GM21786 (cell line): ENCODE measurements at regions not wholly inside any gene's neighbourhood (a gene's known extent, or its start where the extent isn't known, plus 50 kb on each side); places are given as distances from the start of the nearest gene placed in this dataset.

Experiments
- ATAC-seq: cut with Tn5 transposase; IDR thresholded peaks from one replicate; pipeline ENCODE4 v1.9.1; 2021; ENCODE audit not compliant: unreplicated experiment

DNA sequence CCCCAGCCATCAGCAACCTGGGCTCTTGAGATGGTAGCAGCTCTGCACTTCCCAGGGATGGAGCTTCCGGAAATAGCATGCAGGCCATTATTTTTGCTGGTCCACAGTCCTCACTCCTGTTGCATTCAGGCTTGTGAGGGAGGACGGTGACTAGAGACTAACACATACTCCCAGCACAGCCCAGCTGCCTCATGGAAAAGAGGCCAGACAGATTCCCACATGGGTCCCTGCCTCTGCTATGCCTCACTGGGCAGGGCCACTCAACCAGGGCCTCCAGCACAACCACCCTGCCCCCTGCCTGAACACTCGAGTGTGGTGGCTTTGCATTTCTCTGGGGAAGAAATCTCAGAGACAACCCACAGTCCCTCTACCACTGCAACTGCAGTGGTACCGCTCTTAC is 1195.1 kb downstream of the PCDH18 start:
- no peak for ATAC-seq

DNA sequence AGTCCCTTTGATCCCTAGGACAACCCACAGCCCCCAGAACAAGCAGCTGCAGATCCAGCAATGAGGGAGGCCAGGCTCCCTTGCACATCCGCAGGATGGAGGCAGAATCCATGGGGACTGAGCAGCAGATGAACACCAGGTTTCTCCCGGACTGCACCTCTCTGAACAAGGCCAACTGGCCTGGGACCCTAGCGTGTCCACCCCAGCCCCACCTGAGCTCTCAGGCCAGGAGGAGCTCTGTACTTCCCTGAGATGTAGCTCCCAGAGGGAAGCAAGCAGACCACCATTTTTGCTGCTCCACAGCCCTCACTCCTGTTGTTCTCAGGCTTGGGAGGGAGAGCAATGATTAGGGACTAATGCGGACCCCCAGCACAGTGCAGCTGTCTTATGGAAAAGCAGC is 1195.8 kb downstream of the PCDH18 start:
- no peak for ATAC-seq

DNA sequence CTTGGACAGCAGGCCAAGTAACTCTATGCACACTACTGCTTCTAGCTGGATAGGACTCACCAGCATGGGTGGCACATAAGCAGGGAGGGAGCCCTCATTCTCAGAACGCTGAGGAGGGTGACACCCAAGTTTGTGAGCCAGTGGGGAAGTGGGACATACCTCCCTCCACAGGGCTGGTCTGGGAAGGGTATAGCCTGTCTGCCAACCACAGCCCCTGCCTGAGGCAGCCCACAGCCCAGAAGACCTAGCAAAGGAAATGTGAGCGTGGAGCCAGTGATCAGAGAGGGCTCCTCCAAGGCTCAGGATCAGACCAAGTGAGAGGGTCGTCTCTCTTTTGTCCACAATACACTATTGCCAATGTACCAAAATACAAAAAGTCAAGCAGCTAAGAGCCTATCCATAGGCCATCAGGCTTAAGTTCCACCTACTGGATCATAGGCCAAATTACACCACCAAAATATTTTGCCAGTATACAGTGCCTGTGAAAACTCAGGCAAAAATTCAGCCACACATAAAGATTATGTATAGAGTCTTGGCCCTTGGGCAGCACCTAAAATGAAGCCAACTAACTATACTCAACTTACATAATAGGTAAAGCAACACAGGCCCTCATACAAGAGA is 1203.1 kb downstream of the PCDH18 start:
- no peak for ATAC-seq

DNA sequence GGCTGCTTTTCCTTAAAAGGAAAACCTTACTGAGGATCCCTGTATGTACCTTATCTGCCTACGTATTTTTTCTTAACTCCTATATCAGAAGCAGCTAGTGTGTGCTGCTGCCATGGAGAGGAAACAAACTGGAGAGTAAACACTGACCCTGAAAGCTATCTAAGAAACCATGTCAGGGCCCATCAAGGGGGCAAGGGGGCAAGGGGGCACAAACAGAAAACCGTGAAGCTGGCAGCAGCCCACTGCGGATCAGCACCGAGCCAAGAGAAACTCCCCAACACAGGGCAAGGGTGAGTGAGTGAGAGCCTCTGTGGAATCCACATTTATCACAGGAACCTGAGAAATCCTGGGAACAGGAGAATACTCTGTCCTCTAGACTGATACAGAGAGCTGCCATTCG is 1204.2 kb downstream of the PCDH18 start:
- ATAC-seq: no peak

DNA sequence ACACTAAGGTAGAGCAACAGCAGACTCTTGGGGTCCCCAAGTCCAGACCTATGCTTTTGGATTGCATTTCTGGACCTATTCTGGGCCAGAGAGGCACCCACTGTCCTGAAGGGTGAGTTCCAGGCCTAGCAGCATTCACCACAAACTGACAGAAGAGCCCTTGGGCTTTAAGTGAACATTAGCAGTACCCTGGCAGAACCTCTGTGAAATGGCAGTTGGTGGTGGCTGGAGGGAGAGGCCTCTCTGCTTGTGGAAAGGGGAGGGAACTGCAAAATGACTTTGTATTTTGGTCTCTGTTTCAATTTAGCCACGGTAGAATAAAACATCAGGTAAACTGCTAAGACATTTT is 1211.9 kb downstream of the PCDH18 start:
- ATAC-seq: no peak

DNA sequence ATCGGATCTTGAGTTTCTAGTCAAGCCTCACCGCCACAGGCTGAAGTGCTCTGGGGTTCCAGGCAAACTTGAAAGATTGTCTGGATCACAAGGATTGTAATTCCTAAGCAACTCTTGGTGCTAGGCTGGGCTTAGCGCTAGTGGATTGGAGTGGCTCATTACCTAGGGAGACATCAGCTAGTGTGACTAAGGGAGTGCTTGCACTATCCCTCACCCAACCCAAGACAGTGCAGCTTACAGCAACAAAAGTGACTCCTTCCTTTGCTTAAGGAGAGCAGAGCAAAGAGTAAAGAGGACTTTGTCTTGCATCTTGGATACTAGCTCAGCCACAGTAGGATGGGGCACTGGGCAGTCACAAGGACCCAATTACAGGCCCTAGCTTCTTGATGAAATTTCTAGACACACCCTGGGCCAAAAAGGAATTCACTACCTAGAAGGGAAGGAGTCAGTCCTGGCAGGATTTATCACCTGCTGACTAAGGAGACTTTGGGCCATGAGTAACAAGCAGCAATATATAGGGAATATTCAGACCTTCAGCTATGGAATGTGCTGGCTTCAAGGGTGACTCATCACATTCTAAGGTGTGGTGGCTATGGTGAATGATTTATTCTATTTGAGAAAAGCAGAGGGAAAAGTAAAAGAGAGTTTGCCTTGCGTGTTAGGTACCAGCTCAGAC is 1212.4 kb downstream of the PCDH18 start:
- no peak for ATAC-seq

DNA sequence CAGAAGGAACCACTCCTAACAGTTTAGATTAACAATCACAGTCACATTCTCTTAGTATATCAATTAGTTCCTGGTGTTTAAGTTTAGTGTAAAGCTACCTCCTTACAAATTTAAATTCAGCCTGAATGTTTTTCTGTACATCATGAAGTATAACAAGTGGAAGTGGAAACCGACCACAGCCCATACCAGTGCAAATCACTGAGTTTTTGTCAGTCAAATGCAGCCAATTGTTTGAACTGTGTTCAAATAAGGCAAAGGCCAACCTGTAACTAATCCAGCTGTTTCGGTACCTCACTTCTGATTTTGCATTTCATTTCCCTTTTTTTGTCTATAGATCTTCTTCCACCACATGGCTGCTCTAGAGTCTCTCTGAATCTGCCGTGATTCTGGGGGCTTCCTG is 1215.3 kb downstream of the PCDH18 start:
- ATAC-seq: no peak

DNA sequence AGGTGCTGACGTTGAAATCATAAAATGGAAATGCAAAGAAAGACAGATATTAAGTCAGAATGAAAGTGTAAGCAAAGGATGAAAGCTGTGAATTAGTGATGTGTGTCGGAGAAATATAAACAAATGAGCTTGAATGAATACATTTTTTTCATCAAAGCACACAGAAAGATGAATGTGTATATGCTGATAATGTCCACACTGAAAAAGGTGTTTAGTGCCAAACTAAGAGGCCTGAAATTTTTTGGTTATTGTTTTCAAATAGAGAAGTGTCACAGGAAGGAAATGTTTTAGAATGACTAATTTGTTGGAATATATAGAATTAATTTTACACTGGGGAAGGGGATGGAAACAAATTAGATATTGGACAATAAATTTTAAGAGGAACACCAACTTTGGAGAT is 1217.6 kb downstream of the PCDH18 start:
- no peak for ATAC-seq

DNA sequence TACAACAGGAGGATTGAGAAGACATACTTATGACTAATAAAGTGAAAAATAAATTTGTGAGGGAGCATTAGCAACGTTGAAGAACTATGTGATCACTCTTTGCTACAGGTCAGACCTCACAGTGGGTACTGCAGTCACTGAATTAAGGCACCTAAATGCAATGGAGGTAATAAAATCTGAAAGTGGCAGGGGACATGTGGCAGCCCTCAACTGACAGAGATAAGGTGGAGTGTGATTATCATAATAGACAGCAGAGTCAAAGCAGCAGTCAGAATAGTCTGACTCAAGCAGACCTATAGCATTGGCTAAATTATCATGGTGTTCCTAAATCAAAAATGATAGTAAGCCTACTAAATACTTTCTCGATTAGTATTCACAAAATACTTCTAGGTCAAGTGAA is 1220.5 kb downstream of the PCDH18 start:
- ATAC-seq: no peak

DNA sequence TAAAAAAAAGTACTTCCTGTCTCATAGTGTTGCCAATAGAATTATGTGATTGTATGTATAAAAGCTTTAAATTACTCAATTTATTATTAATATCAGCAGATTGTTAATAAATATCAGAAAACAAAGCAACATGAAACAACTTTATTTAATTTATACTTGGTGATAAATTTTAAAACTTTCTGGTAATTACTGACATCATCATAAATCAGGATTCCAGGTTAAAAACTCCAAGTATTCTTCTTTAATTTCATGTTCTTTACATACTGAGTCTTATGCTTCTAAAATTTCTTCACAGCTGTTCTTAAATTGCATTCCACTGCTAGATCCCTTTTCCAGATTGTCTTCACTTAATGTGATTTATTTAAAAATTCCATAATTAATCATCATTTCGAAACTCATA is 1224.5 kb downstream of the PCDH18 start:
- no peak for ATAC-seq

DNA sequence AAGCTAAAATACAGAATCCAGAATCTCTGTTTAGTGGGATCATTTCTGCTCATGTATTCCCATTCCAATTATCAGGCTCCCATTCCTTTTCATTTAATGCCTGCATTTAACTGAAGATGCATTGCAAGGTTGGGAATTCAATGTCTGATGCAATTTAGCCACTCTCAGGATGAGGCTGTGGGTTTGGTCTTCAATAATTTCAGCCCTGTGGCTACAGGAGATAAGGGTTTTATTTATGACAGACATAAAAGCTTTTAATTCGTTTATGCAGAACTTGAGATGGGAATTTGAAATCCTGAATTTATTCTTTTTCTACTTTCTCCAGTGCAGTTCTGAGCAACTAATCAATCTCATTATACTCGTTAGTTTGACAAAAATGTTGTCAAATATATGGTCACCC is 1225.9 kb downstream of the PCDH18 start:
- ATAC-seq: no peak

DNA sequence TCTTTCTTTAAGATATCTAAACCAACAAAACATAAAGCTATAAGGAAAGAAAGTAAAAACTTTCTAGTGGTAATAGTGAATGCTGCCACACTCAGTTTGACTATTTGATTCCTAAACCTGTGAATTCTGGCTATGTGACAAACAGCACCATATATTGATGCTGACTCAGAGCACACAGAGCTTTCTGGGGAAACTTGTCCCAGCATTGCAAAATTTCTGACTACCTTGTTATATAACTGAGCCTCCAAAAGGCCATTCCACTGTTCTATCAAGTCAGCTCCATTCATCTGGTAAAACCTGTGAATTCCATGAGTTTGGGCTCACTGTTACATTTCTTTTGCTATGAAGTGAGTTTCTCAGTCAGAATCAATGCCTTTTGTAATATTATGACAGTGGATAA is 1229.7 kb downstream of the PCDH18 start:
- ATAC-seq: no peak

DNA sequence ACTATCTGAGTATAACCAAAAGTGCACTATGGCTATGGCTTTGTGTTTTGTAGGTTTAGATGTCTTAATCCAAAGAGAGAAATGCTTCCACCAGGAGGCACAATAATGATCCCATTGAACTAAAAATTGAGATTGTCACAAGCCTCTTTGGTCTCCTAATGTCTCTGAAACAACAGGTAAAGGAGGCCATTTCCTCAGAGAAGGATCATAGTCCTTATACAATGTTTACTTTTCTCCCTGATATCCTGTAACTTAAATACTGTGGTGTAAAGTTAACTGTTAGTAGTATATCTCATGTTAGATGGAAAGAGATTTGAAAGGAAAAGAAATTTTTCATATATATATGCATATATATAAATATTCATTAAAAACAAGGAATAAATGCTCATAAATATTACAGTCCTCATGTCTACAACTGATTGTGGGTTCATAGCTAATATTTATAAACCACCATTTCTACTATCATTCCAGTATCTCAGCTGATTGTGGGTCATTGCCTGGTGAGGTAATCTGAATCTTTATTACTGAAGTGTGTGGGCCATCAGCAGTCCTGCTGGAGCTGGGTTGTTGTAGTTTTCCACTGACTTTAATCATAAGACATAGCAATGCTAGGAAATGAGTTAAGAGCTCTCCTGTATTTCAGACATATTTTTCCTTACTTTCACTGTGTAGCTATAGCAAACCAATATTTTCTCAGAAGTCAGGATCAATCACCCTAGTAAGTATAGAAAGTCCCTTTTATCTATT is 1230.4 kb downstream of the PCDH18 start:
- no peak for ATAC-seq

DNA sequence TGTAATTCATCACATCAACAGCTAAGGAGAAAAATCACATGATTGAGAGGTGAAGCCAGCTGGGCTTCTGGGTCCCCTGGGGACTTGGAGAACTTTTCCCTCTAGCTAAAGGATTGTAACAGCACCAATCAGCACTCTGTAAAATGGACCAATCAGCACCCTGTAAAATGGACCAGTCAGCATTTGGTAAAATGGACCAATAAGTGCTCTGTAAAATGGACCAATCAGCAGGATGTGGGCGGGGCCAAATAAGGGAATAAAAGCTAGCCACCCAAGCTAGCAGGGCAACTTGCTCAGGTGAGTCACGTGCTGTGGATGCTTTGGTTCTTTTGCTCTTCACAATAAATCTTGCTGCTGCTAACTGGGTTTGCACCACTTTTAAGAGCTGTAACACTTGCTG is 1248.3 kb downstream of the PCDH18 start:
- no peak for ATAC-seq

DNA sequence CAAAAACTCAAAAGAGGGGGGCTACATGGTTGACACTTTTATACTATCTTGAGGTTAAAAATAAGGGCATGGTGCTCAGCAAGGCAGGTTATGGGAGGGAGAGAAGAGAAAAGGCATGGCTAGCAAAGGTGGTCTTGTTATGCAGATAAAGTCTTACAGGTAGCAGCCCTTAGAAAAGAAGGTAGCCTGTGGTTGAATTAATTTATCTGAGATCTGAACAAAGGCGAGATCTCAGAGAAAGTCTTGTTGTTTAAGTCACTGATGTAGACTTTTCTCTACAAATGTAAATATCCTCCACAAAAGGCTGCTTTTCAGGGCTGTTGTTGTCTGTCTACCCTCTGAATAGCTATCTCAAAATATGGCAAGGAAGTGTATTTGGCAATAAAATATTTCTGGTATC is 1250.4 kb downstream of the PCDH18 start:
- ATAC-seq: no peak

DNA sequence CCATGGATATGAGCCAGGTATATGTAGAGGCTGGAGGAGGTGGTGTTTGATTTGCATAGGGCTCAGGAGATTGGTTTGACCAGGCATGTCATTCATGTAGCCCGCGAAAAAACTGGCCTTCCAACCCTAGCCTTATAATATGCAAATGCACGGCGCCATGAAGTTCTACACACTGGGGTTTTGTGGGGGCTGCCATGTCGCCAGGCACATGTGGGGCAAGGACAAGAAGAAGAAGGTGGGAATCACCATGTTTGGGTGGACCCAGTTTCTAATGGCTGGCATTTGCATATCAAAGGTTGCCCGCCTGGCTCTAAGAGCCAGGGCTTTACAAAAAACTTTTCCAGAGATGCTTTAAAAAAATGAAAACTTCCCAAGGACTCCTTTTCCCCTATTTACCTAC is 1251.0 kb downstream of the PCDH18 start:
- ATAC-seq: no peak

DNA sequence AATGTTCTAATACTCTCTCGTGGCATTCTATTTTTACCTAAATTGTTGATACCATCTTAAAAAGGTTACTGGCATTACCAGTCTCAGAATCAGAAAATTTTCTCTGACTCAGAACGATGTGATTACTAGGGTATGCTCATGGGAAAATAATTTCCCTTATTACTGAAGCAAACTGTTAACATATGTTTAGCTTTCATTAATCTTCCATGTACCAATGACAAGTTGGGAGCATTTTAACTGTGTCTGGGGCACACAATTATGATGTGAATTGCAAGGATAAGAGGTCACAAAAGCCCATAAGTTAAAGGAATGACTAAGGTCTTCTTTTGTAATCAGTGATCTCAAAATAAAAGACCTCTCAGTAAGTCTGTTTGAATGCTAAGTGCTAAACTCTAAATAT is 1254.6 kb downstream of the PCDH18 start:
- no peak for ATAC-seq

DNA sequence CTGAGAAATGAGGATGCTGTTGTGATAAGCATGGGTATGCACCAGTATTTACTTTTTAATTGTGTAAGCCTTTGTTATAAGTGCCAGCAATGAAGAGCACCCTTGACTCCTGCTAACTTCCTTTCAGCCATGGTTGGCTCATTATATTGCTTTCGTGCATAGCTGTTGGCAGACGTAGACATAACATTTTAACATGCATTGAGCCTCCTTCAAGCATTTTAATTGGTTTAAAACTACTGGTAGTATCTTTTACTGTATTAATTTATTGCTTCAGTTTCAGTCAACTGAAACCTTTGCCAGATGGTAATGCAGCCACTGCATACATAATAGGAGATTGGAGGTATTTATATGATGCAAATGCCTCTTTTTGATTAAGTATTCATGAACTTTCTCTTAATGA is 1285.4 kb downstream of the PCDH18 start:
- no peak for ATAC-seq

DNA sequence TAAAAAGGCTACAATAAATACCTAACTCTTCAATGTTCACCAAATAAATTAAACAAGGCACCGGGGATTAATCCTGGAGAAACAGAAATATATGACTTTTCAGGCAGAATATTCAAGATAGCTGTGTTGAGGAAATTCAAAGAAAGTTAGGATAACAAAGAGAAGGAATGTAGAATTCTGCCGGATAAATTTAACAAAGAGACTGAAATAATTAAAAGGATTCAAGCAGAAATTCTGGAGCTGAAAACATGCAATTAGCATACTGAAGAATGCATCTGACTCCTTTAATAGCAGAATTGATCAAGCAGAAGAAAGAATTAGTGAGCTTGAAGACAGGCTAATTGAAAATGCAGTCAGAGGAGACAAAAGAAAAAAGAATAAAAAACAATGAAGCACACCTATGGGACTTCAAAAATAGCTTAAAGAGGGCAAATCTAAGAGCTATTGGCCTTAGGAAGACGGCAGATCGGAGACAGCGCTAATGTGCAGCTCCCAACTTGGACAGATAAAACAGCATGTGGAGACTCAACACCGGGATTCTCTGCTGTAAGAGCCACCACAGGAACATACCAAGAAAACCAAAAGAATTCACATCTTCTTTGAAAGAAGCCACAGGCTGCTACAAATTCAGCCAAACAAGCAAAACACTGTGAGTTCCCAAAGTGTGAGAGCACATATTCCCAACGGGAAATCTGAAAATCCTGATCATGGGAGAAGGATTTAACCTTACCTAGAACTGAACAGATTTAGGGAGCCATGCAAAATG is 1290.9 kb downstream of the PCDH18 start:
- no peak for ATAC-seq

DNA sequence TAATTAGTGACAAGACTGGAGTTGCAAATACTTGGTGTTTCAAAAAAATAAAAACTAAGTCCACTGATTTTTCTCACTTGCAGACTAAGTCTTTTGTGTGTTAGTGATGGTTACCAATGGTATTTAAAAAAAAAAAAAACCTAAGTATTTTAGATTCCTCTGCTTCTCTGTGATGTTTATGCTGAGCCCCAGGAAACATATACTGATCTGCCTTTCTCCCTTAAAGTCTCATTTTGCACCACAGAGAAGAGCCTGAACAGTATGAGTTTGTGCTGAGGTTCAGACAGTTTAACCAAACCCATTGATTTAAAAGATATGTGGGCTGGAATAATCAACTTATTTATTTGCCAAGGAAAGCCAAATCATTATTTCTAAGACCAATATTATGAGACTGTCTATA is 1305.0 kb downstream of the PCDH18 start:
- no peak for ATAC-seq

DNA sequence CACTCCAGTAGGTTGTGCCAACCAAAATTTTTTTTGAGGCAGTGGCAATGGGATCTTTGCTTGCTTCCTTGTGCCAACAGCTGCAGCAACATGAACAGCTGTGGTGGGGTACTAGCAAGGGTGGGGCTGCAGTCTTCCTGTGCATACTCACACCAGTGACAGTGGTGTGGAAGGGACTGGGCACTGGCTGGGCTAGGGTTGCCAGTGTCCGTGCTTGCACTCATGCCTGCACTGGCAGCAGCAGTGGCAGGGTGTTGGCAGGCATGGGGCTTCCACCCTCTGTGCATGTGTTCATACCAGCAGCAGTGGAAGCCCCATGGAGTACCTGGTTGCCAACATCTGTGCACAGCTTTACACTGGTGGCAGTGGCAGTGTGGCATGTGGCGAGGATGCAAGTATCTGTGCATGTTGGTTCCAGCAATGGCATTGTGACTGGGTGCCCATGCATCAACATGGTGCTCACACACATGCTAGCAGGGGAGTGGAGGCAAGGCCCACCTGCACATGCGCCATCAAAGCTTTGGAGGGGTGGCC is 1312.6 kb downstream of the PCDH18 start:
- ATAC-seq: no peak

DNA sequence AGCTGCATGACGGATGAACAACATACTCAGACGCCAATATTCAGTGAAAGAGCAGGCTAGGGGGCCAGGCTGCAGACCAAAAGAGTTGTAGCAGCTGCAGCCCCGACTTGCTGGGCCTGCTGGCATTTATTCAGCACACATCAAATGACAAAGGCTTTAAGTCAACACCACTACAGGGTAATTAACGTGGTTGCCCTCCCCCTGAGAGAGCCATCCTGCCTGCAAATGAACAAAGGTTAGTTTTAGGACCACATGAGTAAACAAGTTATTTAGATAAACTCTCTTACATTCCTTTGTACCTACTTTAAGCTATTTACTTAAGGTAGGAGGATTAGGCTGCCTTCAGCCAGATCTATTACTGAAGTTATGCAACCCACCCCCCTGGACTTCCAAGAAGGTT is 1329.1 kb downstream of the PCDH18 start:
- ATAC-seq: no peak
